CD4-positive, alpha-beta T cell treated with Interleukin-1 beta for 1 hour (primary cell): ENCODE measurements at regions not wholly inside any gene's neighbourhood (a gene's known extent, or its start where the extent isn't known, plus 50 kb on each side); places are given as distances from the start of the nearest gene placed in this dataset.

Experiments used
- DNase-seq, 2 donors: peaks; one replicate each; pipeline ENCODE4 v3.0.0-alpha.2; 2020 to 2022

- no peak for DNase-seq
Observed at GRCh38 chr1:95370691-95371562, 136.9 kb downstream of the RWDD3 start.

GRCh38 chr1:95371666-95372282, 137.8 kb downstream of the RWDD3 start:
- DNase-seq: no peak

DNA sequence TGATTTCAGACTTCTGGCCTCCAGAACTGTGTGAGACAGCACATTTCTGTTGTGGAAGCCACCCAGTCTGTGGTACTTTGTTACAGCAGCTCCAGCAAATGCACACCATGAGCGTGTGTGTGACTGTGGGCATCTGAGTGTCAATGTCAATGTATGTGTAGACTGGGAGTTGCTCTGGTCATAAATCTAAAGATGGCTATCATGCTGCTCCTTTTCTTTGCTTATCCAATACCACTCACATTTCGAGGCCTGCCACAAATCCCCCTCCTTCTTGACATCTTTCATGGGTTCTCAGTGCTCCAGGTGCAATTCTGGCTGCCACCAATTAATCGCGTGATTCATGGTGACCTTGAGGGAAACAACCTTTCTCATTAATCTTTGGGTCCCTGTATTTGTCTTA, 141.2 kb downstream of the RWDD3 start:
- DNase-seq: no peak

DNA sequence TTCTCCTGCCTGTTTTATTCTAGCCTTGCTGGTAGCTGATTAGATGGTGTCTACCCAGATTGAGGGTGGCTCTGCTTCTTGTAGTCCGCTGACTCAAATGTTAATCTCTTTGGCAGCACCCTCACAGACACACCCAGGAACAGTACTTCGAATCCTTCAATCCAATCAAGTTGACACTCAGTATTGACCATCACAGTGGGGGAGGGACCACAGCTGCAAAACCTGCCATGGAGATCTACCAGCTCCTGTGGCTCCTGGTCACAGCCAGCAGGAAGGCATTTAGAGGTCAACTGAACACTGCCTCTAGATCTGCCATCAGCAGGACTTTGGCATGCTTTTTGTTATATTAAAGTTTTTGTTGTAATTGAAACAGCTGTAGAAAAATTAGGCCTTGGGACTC, 146.9 kb downstream of the RWDD3 start:
- no peak for DNase-seq

- DNase-seq: no peak
Observed at GRCh38 chr1:95382000-95382786, 148.2 kb downstream of the RWDD3 start.

- DNase-seq: no peak
Observed at GRCh38 chr1:95383111-95383510, 149.1 kb downstream of the RWDD3 start.

DNA sequence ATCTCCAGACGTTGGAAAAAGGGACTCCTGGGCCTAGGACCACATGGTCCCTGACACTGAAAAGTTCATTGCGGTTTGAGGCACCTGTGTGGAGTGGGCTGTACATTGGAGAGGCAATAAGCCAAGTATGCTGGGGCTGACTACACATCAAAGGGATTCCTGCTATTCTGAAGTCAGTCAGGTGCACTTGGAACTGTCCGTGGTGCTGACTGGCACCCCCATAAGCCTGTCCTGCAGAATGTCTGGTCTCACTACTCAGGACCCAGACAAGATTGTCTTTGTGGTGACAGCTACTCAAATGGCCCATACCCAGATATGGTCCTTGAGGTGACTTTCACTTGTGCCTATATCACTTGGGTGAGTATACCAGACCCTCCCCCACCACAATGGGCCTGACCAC, 150.6 kb downstream of the RWDD3 start:
- no peak for DNase-seq

DNA sequence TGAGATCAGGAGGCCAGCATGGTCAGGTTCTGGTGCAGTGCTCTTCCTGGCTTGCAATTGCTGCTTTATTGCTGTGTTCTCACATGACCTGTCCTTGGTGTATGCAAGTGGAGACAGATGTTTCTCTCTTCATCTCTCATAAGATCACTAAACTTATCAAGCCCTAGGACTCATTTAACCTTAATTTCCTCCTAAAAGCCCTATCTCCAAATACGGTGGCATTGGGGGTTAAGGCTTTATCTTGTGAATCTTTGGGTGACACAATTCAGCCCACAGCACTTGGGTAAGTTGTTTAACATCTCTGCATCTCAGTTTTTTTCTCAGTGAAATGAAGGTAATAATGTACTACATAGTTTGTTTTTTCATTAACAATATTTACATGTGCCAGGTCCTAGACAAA, 152.4 kb downstream of the RWDD3 start:
- no peak for DNase-seq

DNA sequence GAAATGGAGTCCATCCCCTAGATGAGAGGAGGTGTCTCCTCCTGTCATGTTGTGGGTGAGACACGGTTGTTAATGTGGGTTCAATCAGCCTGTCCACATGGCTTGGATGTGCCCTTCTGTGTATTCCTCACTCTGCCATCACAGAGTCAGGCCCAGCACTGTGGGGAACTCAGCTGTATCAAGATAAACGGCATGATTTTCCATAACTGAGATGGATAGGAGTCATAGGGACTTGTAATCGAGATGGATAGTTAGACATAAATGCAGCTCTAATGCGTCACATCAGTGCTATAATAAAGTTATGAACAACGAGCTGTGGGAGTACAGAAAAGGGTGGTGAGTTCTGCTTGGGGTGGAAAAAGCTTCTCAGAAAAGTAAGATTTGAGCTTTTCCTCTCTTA, 152.9 kb downstream of the RWDD3 start:
- no peak for DNase-seq

DNA sequence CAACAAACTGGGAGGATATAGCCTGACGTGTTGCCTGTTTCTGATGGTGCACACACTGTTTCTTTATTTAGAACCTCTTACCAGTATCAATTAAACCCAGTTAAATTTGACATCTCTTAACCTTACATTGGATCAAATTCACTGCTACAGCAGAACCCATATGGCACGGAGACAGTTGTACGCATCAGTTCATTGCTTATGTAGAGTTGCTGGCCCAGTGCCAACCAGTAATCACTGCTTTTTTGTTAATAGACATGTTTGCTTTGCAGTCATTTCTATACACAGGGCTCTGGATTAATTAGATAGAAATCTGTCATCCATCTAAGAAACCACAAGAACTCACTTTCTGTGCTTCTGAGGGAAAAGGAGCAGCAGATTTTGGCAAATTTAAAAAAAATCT, 154.0 kb downstream of the RWDD3 start:
- DNase-seq: no peak

DNA sequence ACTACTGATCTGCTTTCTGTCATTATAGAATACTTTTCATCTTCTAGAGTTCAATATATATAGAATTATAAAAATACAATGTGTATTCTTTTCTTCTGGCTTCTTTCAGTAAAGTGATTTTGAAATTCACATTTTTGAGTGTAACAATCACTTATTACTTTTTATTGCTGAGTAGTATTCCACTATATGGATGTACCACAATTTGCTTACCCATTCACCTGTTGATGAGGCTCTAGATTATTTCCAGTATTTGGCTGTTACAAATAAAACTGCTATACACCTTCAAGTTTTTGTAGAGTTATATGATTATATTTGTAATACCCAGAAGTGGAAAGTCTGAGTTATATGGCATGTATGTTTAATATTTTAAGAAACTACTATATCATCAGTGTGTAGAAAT, 159.4 kb downstream of the RWDD3 start:
- DNase-seq: no peak

GRCh38 chr1:95396557-95396956, 162.5 kb downstream of the RWDD3 start:
- DNase-seq: no peak

GRCh38 chr1:95402780-95403179, 168.8 kb downstream of the RWDD3 start:
- DNase-seq: no peak

- no peak for DNase-seq
Observed at GRCh38 chr1:95406279-95406678, 172.3 kb downstream of the RWDD3 start.

GRCh38 chr1:95407131-95407885, 173.3 kb downstream of the RWDD3 start:
- DNase-seq: no peak

DNA sequence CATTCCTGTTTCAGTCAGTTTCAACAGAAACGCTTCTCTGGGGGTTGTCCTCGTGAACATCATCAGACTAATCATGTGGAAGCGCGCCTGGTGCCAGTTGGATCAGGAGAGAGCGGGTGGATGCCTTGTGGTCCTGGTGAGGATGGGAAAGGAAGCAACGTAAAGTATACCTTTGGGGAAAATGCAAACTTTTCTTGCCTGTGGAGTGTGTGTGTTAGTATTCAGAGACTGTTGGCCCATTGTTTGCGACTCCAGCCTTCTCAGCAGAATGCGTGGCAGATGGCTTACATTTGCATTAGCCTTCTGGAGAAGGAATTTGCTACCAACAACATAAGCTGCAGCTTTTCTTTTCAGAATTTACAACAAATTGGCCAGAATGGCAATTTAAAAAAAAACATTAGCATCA, 173.9 kb downstream of the RWDD3 start:
- no peak for DNase-seq

DNA sequence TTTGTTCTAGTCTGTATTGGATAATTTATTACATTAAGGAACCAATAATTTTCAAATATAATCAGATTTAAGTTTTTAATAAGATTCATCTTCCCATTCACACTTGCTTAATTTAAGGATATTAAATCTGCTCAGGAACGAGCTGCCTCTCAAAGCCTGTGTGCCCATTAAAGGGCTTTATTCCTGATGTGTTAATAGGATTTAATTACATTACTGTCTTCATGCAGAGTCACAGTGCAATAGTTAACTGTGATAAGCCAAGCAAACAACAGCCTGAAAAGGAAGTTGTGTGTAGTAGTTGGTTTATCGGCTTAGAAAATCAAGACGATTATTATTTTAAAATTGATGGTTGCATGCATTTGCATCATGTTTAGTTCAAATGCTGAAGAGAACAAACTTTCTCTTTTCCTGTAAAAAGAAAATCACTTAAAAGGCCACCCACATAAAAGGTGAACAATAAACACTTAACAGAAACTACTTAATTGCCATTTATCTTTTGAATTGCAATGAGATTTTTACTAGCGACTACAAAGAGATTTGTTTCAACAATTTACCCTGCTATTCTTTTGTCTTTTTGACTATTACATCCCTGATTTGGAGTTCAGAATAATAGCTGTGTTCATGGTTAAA, 174.6 kb downstream of the RWDD3 start:
- no peak for DNase-seq

DNA sequence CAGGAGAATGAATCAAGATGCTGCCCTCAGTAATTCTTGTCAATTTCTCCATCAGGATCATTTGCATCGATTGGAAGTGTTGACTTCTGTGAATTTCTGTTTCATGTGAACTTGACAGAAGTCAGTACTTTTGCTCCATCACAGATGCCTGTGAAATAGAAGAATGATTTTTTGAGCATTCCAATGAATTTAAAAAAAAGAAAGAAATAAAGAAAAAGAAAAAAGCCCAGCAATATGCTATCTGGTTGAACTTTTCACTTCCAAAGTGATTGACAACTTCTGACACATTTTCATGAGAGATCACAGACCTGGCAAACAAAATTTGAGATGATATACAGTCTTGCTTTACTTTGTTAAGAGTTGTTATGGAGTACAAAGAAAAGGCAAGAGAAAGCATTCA, 175.3 kb downstream of the RWDD3 start:
- DNase-seq: no peak

DNA sequence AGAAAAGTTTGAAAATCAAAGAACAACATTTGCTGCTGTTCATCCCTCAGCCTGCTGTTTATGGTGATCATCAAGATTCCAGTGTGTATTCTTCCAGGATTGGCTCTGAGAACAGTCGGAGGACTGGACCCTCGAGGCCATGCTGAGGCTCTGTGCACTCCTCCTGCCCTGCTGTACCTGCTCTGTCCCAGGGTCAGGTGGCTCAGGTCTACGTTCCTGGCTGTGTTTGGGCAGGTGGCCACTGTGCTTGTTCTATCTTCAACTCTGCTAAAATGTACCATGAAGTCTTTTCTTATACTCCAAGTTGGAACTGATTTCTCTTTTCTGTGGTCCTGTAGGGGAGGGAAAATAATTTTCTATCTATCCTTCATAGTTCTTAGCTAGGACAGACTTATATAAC, 175.9 kb downstream of the RWDD3 start:
- no peak for DNase-seq

GRCh38 chr1:95415146-95415545, 181.1 kb downstream of the RWDD3 start:
- DNase-seq: no peak

- no peak for DNase-seq
Observed at GRCh38 chr1:95426772-95427171, 192.8 kb downstream of the RWDD3 start.

- DNase-seq: no peak
Observed at GRCh38 chr1:95427525-95427924, 193.5 kb downstream of the RWDD3 start.

- DNase-seq: no peak
Observed at GRCh38 chr1:95431235-95431634, 197.2 kb downstream of the RWDD3 start.
